Parathyroid adenoma (tissue), 2 donors: ENCODE measurements at regions not wholly inside any gene's neighbourhood (a gene's known extent, or its start where the extent isn't known, plus 50 kb on each side); places are given as distances from the start of the nearest gene placed in this dataset.

Source experiments
- H2AFZ ChIP-seq: fragments of 300-600 bp; sonication (generic); one replicate; pipeline ENCODE4 v1.7.0; 2017; ENCODE audit warnings: antibody characterized with exemption, mild to moderate bottlenecking
- H3K27ac ChIP-seq: fragments of 300-600 bp; sonication (generic); one replicate; pipeline ENCODE4 v1.7.0; 2017
- H3K27me3 ChIP-seq: fragments of 300-600 bp; sonication (generic); one replicate; pipeline ENCODE4 v1.7.0; 2017; ENCODE audit warnings: low read length; ENCODE audit not compliant: control insufficient read depth, insufficient read depth
- H3K36me3 ChIP-seq: fragments of 300-600 bp; sonication (generic); one replicate; pipeline ENCODE4 v1.7.0; 2017; ENCODE audit warnings: low read length; ENCODE audit not compliant: control insufficient read depth, insufficient read depth
- H3K4me1 ChIP-seq: fragments of 300-600 bp; sonication (generic); one replicate; pipeline ENCODE4 v1.7.0; 2017; ENCODE audit warnings: control low read depth
- H3K4me2 ChIP-seq: fragments of 300-600 bp; sonication (generic); one replicate; pipeline ENCODE4 v1.7.0; 2017; ENCODE audit warnings: low read length
- H3K4me3 ChIP-seq: fragments of 300-600 bp; sonication (generic); one replicate; pipeline ENCODE4 v1.7.0; 2017; ENCODE audit warnings: low read depth, low read length
- H3K79me2 ChIP-seq: fragments of 300-600 bp; sonication (generic); one replicate; pipeline ENCODE4 v1.7.0; 2017; ENCODE audit warnings: control low read depth
- H3K9ac ChIP-seq: fragments of 300-600 bp; sonication (generic); one replicate; pipeline ENCODE4 v1.7.0; 2017; ENCODE audit warnings: mild to moderate bottlenecking
- H3K9me3 ChIP-seq: fragments of 300-600 bp; sonication (generic); one replicate; pipeline ENCODE4 v1.7.0; 2017; ENCODE audit warnings: low read length; ENCODE audit not compliant: control insufficient read depth
- CTCF ChIP-seq: fragments of 300-600 bp; sonication (generic); IDR thresholded peaks from one replicate; pipeline ENCODE4 v1.7.0; 2017; ENCODE audit warnings: antibody characterized with exemption, mild to moderate bottlenecking
- donor health status: primary hyperparathyroidism.

GRCh38 chr18:25422230-25422629 lies 70.3 kb upstream of the ZNF521 start:
- no peak overlapping the region for H3K4me3 ChIP-seq
- H3K27ac ChIP-seq = no peak overlapping the region
- no peak for TF ChIP-seq CTCF
- H3K9ac ChIP-seq = no peak overlapping the region
- no peak overlapping the region for H3K4me2 ChIP-seq
- no peaks in the 10 kb centered on the region for H3K79me2 ChIP-seq
- no peaks in the 10 kb centered on the region for H3K4me1 ChIP-seq
- H2AFZ ChIP-seq = no peak overlapping the region
- H3K9me3 ChIP-seq = no peaks in the 10 kb centered on the region
- H3K36me3 ChIP-seq = no peaks in the 10 kb centered on the region
- no peaks in the 10 kb centered on the region for H3K27me3 ChIP-seq

DNA sequence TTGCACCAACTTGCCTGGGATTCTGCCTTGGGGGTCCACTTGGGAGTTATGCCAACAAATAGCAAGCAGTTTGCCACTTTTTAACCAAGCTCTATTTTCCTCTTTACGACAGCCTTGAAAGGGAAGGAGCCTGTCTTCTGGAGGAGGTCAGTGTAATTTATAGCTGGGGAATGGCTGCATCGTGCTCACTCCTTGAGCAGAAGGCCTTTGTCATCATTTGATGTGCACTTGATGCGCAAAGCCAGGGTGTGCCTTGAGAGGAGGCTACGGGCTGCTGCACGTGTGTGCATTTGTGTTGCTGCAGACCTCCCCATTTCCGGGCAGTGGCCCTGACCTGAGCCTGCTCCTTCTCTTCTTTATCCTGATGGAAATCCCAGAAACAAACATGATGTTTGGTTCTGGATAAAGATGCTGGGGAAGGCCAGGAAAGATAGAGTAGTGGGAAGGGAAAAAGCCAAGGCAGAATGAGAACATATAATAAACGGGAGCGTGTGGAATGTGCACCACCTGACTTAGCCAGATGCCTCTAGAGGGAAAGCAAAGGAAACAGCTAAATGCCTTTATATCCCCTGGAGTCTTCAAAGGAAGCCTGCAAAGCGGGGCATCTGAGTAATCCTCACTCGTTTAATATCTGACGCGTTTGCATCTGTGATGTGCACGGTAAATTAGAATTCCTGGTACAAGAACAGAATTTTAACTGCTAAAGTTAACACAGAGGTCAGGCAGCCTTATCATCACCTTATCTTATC lies 68.3 kb upstream of the ZNF521 start:
- no peaks in the 10 kb centered on the region for H3K9me3 ChIP-seq

DNA sequence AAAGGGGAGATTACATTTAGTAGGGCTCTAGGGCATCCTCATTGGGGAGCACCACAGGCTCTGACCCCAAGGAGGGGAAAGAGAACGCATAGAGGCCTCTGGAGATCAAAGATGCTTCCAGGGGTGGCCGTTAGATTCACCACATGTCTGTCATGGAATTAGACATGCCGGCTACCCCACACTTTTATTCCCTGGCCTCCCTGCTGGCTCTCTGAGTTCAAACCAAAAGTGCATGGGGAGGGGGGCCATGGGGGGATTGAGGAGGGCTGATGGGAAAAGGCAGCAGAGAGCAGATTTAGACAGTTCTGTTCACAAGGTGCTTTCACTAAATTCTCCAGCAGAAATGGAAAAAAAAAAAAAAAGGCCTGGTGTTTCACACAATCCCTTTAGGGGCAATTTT lies 64.4 kb upstream of the ZNF521 start:
- no peaks in the 10 kb centered on the region for H3K36me3 ChIP-seq
- H3K9me3 ChIP-seq = no peaks in the 10 kb centered on the region
- H3K4me2 ChIP-seq = no peak overlapping the region
- TF ChIP-seq CTCF = no peak
- no peaks in the 10 kb centered on the region for H3K27me3 ChIP-seq
- no peaks in the 10 kb centered on the region for H3K4me1 ChIP-seq
- H3K79me2 ChIP-seq = no peaks in the 10 kb centered on the region
- no peak overlapping the region for H2AFZ ChIP-seq
- no peak overlapping the region for H3K4me3 ChIP-seq
- no peak overlapping the region for H3K27ac ChIP-seq
- no peak overlapping the region for H3K9ac ChIP-seq

More for the DNA sequence above, 68.3 kb upstream of the ZNF521 start:
- H3K27ac ChIP-seq = no peak overlapping the region
- H3K4me2 ChIP-seq = no peak overlapping the region
- no peaks in the 10 kb centered on the region for H3K27me3 ChIP-seq
- H2AFZ ChIP-seq = no peak overlapping the region
- no peak overlapping the region for H3K9ac ChIP-seq
- no peak for TF ChIP-seq CTCF
- H3K4me3 ChIP-seq = no peak overlapping the region
- H3K4me1 ChIP-seq = no peaks in the 10 kb centered on the region
- no peaks in the 10 kb centered on the region for H3K79me2 ChIP-seq
- no peaks in the 10 kb centered on the region for H3K36me3 ChIP-seq

GRCh38 chr18:25409971-25410370 lies 58.0 kb upstream of the ZNF521 start:
- no peaks in the 10 kb centered on the region for H3K79me2 ChIP-seq
- H3K9ac ChIP-seq = no peak overlapping the region
- TF ChIP-seq CTCF = no peak
- no peak overlapping the region for H3K27ac ChIP-seq
- no peaks in the 10 kb centered on the region for H3K36me3 ChIP-seq
- H3K4me2 ChIP-seq = no peak overlapping the region
- H3K4me3 ChIP-seq = no peak overlapping the region
- H2AFZ ChIP-seq = no peak overlapping the region
- H3K27me3 ChIP-seq = no peaks in the 10 kb centered on the region
- no peaks in the 10 kb centered on the region for H3K9me3 ChIP-seq
- H3K4me1 ChIP-seq = no peaks in the 10 kb centered on the region

DNA sequence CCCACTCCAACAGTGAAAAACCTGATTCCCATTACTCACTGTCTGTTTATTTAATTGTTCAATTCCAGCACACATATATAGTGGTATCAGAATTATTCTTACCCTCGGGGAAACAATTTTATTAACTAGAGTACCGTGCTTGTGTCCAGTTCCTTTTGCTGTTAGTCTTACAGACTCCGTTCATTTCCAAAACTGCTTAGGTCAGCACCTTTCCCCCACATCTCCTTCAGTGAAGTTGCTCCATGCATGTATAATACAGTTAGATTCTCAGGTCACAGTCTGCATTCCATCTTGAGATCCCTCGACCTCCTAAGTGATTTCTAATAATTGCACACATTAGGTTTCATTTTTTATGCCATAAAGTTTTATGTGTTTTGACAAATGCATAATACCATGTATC lies 56.3 kb upstream of the ZNF521 start:
- Histone ChIP-seq H3K4me3 (no peak overlapping the region), H3K9me3 (no peaks in the 10 kb centered on the region), H3K27ac (no peak overlapping the region), H3K9ac (no peak overlapping the region), H2AFZ (no peak overlapping the region), H3K36me3 (no peaks in the 10 kb centered on the region), H3K79me2 (no peaks in the 10 kb centered on the region), H3K27me3 (no peaks in the 10 kb centered on the region), H3K4me2 (no peak overlapping the region), H3K4me1 (no peaks in the 10 kb centered on the region)
- TF ChIP-seq CTCF = no peak
